Calu3 (cell line): ENCODE measurements at regions not wholly inside any gene's neighbourhood (a gene's known extent, or its start where the extent isn't known, plus 50 kb on each side); places are given as distances from the start of the nearest gene placed in this dataset.

Source experiments
- BruUV-seq: library from RNA; stranded (reverse); fragments of 400-500 nt; replicated peaks from 2 replicates; lab custom pipeline; 2021; lab: Mats Ljungman, UMichigan
- CTCF ChIA-PET: fragments of 300-600 bp; sonication (Branson Sonifier 250); formaldehyde crosslinking; loops from one replicate; lab custom pipeline; 2022; ENCODE audit warnings: antibody characterized with exemption; lab: Charles Lee
- DNase-seq: peaks from one replicate; pipeline ENCODE4 v3.0.0; 2022
- H3K27ac Mint-ChIP-seq: one replicate; pipeline ENCODE4 v1.8.0; 2022; ENCODE audit warnings: mixed read lengths; ENCODE audit not compliant: unreplicated experiment
- H3K27me3 Mint-ChIP-seq: one replicate; pipeline ENCODE4 v1.8.0; 2022; ENCODE audit warnings: mixed read lengths; ENCODE audit not compliant: unreplicated experiment
- H3K36me3 Mint-ChIP-seq: one replicate; pipeline ENCODE4 v1.8.0; 2022; ENCODE audit warnings: mild to moderate bottlenecking, moderate library complexity, mixed read lengths; ENCODE audit not compliant: insufficient read depth, unreplicated experiment
- H3K4me1 Mint-ChIP-seq: one replicate; pipeline ENCODE4 v1.8.0; 2022; ENCODE audit warnings: mild to moderate bottlenecking, low read depth, mixed read lengths; ENCODE audit not compliant: unreplicated experiment
- H3K4me3 Mint-ChIP-seq: one replicate; pipeline ENCODE4 v1.8.0; 2022; ENCODE audit warnings: mild to moderate bottlenecking, low read depth, moderate library complexity, mixed read lengths; ENCODE audit not compliant: unreplicated experiment
- H3K9me3 Mint-ChIP-seq: one replicate; pipeline ENCODE4 v1.8.0; 2022; ENCODE audit warnings: low read depth, mixed read lengths; ENCODE audit not compliant: unreplicated experiment
- intact Hi-C: fragments of 100-400 bp; cut with micrococcal nuclease; formaldehyde crosslinking; loops from one replicate; pipeline ENCODE4 v1.10.0; 2022; ENCODE audit not compliant: unreplicated experiment
- TF ChIP-seq, protein P1 (sequence below): fragments of 200-600 bp; IDR thresholded peaks from one replicate; pipeline ENCODE4 v1.8.0; 2022; ENCODE audit warnings: antibody characterized with exemption; ENCODE audit not compliant: unreplicated experiment

DNA sequence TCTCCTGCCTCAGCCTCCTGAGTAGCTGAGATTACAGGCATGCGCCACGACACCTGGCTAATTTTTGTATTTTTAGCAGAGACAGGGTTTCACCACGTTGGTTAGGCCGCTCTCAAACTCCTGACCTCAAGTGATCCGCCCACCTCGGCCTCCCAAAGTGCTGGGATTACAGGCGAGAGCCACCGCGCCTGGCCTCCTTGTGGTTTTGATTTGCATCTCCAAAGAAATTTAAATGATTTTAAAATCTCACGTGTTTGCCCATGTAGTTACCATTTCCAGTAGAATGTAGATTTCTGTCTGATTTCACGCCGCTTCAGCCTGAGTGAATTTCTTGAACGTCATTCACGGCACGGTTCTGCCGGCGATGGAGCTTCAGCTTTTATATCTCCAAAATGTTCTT, 55.8 kb downstream of the IGF2 start:
- CTCF ChIA-PET = no interaction called here
- BruUV-seq = no TSS peak

DNA sequence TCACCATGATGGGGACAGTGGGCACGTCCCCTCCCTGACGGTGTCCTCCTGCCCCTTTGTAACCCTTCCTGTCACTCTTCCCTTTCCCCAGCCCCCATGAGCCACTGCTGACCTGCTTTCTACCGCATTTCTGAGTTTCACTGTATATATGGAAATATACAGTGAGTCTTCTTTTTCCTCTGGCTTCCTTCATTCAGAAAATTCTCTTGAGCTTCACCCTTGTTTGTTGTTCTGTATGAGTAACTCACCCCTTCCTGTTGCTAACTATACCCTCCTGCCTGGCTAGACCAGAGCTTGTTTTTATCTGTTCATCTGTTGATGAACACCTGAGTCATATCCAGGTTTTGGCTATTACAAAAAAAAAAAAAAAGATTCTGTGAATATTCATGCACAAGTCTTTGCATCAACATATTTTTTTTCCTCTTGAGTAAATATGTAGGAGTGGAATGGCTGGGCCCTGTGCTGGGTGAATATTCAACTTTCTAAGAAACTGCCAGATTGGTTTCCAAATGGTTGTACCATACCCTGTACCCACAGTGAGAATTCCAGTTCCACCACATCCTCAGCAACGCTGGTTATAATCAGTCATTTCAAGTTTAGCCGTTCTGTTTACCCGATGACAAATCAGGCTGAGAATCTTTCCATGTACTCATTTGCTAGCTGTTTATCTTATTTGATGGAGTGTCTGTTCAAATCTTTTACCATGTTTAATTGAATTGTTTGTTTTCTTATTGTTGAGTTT, 62.0 kb downstream of the IGF2 start:
- TF ChIP-seq, protein P1, sequence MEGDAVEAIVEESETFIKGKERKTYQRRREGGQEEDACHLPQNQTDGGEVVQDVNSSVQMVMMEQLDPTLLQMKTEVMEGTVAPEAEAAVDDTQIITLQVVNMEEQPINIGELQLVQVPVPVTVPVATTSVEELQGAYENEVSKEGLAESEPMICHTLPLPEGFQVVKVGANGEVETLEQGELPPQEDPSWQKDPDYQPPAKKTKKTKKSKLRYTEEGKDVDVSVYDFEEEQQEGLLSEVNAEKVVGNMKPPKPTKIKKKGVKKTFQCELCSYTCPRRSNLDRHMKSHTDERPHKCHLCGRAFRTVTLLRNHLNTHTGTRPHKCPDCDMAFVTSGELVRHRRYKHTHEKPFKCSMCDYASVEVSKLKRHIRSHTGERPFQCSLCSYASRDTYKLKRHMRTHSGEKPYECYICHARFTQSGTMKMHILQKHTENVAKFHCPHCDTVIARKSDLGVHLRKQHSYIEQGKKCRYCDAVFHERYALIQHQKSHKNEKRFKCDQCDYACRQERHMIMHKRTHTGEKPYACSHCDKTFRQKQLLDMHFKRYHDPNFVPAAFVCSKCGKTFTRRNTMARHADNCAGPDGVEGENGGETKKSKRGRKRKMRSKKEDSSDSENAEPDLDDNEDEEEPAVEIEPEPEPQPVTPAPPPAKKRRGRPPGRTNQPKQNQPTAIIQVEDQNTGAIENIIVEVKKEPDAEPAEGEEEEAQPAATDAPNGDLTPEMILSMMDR = no peak
- Mint-ChIP-seq H3K36me3 (no peaks in the 10 kb centered on the region), H3K27ac (peak overlapping the region; percentile 83), H3K4me3 (peak overlapping the region; percentile 24), H3K9me3 (no peaks in the 10 kb centered on the region), H3K4me1 (peaks cover 13% of the 10 kb centered on the region), H3K27me3 (no peaks in the 10 kb centered on the region)
- peak; percentile 58 for DNase-seq
- BruUV-seq = no TSS peak
- intact Hi-C loops = loop anchor here (5.0 kb wide), 1 partner anchor 65 kb away; no protein-coding TSS in a partner anchor
- CTCF ChIA-PET = interaction anchor here (0.6 to 1.9 kb wide), 15 partner anchors 12 to 642 kb away, joined by 3 to 8 read pairs (median 3); no protein-coding TSS in a partner anchor

More for the DNA sequence above, 55.8 kb downstream of the IGF2 start:
- no peaks in the 10 kb centered on the region for H3K36me3 Mint-ChIP-seq
- H3K27me3 Mint-ChIP-seq = no peaks in the 10 kb centered on the region
- peaks cover 2% of the 10 kb centered on the region for H3K9me3 Mint-ChIP-seq
- TF ChIP-seq, protein P1 = no peak
- intact Hi-C loops = no loop called here
- H3K4me1 Mint-ChIP-seq = no peaks in the 10 kb centered on the region
- no peak for DNase-seq
- no peak overlapping the region for H3K4me3 Mint-ChIP-seq
- no peak overlapping the region for H3K27ac Mint-ChIP-seq

DNA sequence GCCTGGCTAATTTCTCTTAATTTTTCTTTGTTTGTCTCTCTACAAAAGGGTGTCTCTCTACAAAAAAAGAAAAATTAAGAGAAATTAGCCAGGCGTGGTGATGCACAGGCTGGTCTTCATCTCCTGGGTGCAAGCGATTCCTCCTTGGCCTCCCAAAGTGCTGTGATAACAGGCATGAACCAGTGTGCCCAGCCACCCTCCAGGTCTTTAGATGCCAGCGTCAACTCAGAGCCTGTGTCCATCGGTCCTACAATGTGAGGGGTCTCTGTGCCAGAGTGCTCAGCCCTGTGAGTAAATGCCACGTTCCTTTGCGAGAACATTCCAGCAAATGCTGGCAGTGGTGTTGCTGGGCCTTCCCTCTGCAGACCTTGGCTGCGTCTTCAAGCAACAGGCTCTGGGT, 62.7 kb downstream of the IGF2 start:
- H3K9me3 Mint-ChIP-seq = no peaks in the 10 kb centered on the region
- H3K4me3 Mint-ChIP-seq = no peak overlapping the region
- no peak overlapping the region for H3K27ac Mint-ChIP-seq
- TF ChIP-seq, protein P1 = no peak
- no TSS peak for BruUV-seq
- CTCF ChIA-PET = interaction anchor here (0.7 to 1.9 kb wide), 5 partner anchors 16 to 88 kb away, joined by 3 to 8 read pairs (median 3); no protein-coding TSS in a partner anchor
- no peak for DNase-seq
- H3K27me3 Mint-ChIP-seq = no peaks in the 10 kb centered on the region
- H3K4me1 Mint-ChIP-seq = peaks cover 13% of the 10 kb centered on the region
- no peaks in the 10 kb centered on the region for H3K36me3 Mint-ChIP-seq
- intact Hi-C loops = loop anchor here (5.0 kb wide), 1 partner anchor 66 kb away; no protein-coding TSS in a partner anchor

DNA sequence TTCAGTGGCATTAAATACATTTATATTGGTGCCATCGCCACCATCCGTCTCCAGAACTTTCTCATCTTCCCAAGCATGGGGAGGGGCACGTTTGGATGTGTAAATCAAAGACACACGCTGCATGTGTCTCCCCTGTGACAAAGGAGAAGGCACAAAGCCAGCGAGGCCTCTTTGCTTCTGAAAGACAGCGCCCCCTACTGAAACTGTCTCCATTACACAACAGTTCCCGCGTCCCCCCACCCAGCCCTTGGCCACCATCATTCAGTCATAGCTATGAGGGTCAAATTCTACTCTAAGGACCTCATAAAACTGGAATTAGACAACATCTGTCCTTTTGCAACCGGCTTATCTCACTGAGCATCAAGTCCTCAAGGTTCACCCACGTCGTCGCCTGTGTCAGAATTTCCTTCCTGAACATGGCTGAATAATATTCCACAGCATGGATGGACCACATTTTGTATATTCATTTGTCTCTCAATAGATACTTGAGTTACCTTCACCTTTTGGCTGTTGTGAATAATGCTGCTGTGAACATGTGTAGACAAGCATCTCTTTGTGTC, 64.8 kb downstream of the IGF2 start:
- H3K4me3 Mint-ChIP-seq = no peak overlapping the region
- H3K27ac Mint-ChIP-seq = no peak overlapping the region
- no peaks in the 10 kb centered on the region for H3K36me3 Mint-ChIP-seq
- CTCF ChIA-PET = no interaction called here
- peaks cover 13% of the 10 kb centered on the region for H3K4me1 Mint-ChIP-seq
- H3K9me3 Mint-ChIP-seq = no peaks in the 10 kb centered on the region
- DNase-seq = no peak
- BruUV-seq = no TSS peak
- intact Hi-C loops = no loop called here
- H3K27me3 Mint-ChIP-seq = no peaks in the 10 kb centered on the region
- TF ChIP-seq, protein P1 = peak; percentile 20
